HG03457 (cell line): ENCODE measurements at regions not wholly inside any gene's neighbourhood (a gene's known extent, or its start where the extent isn't known, plus 50 kb on each side); places are given as distances from the start of the nearest gene placed in this dataset.

ENCODE experiments used
- ATAC-seq: cut with Tn5 transposase; IDR thresholded peaks from one replicate; pipeline ENCODE4 v1.9.1; 2021; ENCODE audit warnings: moderate number of reproducible peaks; ENCODE audit not compliant: unreplicated experiment

DNA sequence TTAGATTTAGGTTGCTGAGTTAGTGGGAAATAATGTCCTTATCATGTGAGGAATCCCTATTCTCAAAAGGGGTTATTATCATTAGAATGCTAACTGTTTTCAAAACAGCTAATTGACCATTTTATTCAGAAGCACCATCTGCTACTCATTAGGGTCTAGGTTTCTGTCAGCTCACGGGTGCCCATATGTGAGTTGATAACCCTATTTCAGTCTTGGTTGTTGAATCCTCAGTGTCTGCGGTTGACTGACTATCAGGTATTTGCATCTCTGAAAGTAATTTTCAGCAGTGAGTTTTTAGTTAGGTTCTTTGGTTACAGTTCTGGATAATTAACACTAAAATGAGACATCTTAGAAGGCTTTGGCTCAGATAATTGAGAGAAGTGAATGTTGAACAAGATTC lies 1404.0 kb downstream of the AACS start:
- no peak for ATAC-seq

DNA sequence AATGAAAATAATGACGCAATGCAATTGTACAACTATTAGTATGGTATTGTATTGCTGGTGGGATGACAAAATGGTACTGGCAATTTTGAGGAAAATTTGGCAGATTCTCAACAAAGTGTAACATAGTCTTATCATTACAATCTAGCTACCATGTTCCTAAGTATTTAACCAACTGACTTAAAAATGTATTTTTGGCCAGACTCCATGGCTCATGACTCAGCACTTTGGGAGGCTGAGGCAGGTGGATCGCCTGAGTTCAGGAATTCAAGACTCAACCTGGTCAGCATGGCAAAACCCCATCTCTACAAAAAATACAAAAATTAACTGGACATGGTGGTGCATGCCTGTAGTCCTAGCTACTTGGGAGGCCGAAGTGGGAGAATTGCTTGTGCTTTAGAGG lies 1409.5 kb downstream of the AACS start:
- ATAC-seq, result no peak

DNA sequence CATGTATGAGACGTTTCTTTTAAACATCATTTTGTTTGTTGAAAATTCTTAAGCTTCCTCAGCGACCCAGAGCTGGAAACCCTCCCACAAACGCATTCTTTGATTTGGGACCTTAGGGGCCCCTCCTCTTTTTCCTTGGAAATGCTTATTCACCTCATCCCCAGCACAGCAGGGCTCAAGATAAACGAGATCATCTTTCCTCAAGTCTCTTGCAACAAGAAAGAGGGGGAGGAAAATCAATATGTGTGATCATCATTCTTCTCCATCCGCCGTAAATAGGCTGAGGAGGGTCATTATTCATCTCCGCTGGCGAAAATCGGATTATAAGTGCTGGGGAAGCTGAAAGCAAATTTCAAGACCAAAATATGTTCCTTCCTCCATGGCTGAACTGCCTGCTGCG lies 1415.2 kb downstream of the AACS start:
- ATAC-seq, result no peak

DNA sequence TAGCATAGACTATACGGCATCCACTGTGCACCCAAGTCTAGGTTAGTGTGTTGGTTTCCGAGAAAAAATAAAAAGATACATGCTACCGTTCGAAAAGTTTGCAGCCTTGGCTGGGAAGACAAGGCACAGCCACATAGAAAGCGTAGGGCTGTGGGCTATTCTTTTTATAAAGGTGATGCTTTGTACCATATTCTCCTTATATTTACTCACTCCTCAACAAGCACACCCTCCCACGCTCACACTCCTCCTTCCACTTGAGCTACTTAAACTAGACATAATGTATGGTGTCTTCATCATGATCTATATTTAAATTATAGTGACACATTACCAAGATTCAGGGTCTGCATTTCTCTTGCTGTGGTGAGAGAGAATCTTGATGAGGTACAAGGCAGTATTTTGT lies 1416.5 kb downstream of the AACS start:
- ATAC-seq, result no peak

DNA sequence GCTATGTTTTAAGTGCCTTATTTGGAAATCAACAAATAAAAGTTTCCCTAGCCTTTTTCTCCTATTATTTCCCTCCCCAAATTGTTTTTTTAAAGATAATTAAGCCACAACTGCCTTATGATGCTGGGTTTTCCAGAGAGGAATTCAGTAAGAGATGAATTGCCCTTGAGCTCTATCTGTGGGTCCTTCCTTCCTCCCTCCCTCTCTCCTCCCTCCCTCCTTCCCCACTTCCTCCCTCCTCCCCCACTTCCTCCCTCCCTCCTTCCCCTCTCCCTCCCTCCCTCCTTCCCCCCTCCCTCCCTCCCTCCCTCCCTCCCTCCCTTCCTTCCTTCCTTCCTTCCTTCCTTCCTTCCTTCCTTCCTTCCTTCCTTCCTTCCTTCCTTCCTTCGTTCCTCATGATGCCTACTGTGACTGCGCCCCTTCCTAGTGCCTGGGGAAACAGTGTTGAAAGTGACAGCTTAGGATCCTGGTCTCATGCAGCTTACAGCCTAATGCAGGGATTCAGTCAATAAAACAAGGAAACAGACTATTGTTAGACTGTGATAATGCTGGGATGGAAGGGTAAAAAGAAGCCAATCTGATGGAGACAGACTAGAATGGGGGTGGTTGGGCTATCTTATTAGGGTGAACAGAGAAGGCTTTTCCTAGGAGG lies 1417.1 kb downstream of the AACS start:
- no peak for ATAC-seq

DNA sequence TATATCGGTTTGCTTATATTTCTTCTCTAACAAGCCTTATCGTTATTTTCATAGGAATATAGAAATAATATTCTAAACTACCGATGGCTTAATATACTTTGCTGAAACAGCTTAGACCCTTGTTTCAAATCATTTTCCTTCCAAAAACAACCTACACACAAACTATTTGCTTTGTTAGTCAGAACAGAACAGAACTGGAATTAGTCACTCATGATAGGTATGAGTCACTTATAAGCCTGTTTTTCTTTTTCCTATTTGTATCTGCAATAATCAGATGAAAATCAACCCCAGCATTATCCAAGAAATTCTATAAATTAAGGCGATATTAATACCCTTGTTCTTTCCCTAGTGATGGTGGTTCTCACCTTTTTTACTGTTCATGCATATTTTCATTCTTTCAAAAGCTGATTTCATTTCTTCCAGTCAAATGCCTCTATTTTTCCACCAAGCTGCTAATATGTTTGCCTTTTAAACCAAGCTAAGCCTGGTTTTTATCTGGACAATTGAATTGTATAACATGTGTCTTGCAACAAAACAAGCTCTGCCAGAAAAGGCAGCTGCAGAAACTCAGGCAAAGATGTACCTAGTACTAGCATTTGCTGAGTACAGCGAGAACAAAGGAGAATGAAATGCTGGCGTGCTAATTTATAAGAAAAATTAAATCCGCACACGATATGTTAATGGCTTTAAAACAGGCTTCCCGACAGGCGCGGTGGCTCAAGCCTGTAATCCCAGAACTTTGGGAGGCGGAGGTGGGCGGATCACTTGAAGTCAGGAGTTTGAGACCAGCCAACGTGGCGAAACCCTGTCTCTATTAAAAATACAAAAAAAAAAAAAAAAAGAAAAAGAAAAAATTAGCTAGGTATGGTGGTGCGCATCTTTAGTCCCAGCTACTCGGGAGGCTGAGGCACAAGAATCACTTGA lies 1418.2 kb downstream of the AACS start:
- no peak for ATAC-seq

DNA sequence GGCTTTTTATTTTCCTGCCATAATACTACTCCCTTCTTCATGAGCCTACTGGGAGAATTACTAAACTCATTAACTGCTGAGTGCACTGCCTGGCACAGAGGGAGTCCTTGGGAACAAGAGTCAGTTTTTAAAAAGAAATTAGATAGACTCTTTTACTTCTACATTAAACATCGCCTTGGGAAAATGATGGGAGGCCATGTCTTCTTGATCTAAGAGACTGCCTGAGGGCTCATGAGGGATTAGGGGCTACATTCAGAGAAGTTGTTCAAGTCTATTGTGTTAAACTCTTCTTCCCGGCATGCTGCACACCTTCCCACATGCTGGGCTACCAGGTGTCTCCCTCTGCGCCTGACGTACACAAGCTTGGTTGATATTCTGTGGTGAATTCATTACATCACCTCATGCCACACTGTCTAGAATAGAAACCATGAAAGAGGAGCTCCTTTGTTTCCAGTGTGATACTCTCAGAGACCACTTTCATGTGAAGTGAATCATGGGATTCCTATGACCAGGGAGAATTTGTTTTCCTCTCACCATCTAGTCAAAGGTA lies 1422.3 kb downstream of the AACS start:
- ATAC-seq, result no peak

DNA sequence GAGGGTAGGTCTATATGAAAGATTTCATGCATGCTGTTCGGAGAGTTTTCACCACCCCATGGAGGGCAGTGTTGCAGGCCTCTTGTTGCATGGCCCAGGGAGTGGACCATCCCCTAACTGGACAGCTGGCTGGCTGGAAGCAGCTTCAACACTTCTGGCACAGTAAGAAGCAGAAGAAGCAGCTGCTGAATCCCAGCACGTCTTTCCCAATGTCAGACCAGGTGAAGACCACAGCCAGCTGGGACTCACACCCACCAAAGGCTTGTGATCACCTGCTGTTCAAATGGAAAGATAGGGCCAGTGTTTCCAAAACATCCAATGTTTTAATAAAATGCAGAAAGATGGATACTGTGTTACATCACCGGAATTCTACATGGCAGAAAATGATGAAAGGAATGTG lies 1423.6 kb downstream of the AACS start:
- no peak for ATAC-seq

DNA sequence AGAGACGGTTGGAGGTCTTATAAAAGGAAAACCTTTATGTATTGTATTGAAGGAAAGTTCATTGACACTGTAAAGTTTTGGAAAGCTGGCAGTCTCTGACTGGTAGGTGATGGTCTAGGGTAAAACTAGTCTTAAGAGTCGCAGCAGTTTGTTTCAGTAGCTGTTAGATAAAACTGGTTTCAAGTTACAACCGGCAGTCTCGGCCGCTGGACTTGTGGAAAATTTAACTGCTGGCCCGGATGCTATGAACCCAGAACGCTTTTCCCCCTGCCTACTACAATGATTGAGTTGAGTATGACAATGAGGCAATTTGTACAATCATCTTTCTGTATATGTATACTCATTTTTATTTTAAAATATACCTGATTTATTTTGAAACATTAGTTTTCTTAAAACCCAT lies 1426.9 kb downstream of the AACS start:
- no peak for ATAC-seq

DNA sequence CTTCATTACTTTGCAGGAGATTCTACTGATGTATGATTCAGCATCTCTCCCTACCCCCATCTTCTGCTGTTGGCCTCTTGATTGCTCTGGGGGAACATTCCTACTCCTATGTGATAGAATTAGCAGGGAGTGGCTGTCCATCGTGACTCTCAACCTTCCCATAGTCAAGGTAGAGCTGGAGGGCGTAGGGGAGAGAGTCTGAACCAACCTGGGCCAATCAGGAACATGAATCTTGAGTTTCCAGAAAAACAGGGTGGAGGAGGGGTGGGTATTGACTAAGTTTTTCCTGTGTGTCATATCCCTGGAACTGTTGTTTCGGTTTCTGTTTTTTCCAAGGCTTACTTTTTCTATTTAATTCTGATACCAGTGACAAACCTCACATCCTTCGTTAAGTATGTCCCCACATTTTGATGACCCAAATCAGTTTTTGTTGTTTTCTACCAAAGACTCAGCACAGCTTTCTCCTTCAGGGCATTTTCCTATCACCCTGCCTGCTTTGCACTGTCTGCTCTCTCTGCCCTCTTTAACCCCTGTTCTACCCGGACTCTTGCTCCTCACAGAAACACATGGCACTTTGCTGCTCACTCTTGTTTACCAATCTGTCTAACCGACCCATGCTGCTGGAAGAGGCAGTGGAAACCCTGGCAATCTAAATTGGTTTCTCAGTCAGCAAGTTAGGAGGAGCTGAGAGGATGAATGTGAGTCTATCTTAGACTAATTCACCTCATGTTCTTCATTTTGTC lies 1428.3 kb downstream of the AACS start:
- no peak for ATAC-seq

DNA sequence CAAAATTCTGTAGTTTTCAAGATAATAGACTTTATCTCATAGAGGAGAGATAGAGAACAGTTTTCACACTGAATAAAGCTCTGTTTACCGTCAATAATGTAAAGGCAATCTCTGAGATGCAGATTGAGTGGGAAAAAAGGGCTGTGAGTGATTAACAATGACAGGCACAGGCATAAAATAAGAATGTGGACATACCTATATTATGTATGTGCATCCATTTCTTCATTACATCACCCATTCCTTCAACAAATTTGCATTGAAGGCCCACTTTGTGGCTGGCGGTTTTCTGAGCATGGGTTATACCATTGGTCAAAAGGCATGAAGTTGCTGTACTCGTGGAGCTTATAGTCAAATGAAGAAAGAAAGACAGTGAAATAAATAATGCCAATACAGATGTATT lies 1431.0 kb downstream of the AACS start:
- ATAC-seq, result no peak

DNA sequence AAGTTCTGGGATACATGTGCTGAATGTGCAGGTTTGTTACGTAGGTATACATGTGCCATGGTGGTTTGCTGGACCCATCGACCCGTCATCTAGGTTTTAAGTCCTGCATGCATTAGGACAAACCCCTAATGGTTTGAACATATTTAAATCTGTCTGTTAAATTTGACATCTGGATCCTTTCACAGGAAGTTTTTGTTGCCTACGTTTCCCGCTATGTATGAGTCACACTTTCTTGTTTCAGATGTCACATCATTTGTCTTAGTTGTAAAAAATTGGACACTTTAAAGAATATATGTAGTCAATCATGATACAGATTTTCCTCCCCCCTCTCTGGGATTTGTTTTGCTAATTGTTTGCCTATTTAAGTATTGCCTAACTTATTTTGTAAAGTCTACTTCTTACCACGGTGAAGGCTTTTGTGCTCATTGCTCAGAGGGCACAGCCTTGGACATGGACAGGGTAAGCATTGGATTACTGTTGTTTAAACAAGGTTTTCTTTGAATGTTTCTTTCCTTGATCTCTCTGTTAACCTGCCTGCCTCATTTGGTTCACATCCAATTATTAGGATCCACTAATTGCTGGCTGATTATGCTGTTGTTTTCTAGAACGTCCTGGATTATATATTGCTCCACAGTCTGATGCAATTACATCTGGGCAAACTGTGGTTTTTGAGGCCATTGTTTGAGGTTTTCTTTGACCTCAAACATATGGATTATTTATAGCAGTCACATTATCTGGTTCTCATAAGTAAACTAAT lies 1441.4 kb downstream of the AACS start:
- no peak for ATAC-seq

DNA sequence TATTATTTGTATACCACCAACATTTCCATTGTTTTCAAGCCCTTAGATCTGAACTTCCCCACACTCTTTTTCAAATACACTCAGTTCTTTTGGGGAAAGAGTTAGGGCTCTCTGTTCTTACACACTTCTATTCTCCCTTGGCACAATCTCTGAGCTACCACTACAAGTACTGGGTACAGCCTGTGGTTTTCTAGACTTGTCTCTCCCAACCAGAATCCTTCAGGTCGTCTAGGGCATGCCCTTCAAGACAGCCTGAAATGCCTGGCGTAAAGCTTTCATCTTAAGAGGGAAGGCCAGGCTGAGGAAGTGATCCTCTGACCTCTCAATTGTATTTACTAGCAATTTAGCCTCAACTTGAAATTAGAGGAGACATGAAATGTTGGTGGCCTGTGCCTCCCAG lies 1442.0 kb downstream of the AACS start:
- no peak for ATAC-seq

DNA sequence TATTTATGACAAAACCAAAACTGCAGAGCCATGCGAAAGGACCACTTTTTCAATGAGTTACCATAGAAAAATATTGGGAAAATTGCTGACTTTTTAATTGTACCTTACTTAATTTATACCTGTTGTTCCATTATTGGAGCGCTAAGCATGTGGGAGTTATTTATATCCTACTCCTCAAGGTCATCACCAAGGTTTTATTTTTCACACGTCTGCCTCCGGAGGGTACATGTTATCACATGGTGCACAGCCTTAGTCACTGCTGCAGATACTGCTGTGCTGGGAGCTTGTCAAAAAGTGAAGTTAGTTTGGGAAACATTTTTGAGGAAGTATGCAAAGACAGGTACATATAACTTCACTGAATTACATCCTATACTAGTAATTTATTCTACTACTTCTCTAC lies 1444.3 kb downstream of the AACS start:
- no peak for ATAC-seq

DNA sequence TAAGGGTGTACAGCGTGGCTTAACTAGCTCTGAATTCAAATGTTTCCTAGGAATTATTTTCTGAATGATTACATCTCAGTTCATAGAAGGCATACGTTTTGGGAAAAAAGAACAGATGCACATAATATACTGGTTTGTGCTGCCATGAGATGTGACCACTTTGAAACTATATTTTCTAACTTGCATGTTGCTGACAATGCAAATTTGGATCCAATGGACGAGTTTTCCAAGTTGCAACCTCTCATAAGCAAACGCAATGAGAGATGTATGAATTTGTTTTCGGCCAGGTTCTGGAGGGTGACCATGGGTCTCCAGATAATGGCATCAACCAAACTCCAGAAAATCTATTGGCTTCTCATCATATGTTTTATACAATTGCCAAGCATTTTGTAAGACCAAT lies 1445.4 kb downstream of the AACS start:
- no peak for ATAC-seq

DNA sequence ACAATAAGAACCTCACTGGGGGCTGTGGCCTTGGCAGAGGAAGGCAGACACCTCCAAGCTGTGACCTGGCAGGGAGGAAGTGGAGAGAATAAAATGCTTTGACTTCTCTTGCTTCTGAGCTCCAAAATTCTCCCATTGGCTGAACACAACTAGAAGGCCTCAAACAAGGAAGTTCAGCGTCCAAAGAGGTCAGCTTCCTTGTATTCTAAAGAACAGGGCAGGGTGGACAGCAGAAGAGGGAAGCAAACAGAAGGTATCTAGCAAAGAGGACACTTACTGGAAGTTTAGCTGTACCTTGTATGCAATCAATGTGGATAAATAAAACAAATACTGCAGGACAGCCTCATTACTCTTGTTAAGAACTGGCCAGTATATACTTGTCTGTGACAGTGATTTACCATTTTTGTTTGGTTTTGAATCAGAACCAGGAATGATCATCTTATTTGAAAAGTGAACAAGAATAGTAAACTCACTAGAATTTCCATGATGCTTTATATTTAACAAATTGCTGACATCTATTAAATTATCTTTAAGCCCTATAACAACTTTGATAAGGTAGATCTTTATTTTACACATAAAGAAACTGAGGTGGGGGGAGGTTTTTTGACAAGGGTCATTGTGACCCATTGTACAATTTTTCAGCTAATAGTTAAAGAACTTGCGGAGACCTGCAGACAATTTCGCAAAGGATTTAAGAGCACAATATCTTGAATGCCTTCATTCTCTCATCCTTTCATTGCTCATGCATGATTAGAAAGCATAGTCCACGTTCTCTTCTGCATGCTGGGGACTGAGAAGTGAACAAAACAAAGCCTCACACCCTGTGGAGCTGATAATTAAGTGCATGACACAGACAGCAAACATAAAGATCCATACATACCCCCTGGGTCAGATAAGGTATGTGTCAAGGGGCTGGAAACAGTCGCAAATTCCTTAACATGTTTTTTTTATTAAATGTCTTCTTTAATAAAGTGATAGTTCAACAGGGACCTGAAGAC lies 1448.0 kb downstream of the AACS start:
- no peak for ATAC-seq

DNA sequence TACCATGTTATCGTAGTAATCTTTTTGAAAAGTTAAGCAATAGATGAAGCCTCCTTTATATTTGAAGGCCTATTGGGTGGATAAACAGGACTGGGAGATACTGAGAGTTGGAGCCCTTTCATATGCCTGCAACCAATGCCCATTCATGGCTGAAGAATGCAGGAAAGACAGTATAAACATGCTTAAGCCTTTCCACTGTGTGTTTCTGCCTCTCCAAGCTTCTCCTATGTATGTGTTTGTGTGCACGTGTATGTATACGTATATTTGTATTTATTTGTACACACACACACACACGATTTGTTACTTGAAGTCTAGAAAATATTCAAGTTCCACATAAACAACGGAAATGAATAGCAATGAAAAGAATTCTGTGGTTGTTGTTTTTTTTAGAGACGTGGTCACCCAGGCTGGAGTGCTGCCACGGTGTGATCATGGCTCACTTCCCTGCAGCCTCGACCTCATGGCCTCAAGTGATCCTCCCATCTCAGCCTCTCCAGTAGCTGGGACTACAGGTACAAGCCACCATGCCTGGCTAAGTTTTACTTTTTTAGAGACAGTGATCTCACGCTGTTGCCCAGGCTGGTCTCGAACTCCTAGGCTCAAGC lies 1453.5 kb downstream of the AACS start:
- ATAC-seq, result no peak

DNA sequence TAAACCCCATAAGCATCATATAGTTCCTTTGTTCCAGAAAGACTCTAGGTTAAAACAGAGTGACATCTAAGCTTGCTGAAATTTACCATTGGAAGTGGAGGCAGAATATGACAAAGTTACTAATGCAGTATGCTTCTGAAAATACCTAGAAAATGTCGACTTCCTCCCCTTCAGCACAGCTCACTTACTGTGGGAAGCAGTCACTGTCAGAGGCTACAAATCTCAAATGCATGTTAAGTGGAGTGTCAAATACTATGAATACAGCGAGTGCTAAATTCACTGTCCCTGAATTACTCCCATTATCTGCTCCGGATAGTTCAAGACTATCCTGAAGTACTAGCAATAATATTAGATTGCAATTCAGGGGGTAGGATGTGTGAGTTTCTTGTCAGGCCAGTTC lies 1454.6 kb downstream of the AACS start:
- ATAC-seq, result no peak

DNA sequence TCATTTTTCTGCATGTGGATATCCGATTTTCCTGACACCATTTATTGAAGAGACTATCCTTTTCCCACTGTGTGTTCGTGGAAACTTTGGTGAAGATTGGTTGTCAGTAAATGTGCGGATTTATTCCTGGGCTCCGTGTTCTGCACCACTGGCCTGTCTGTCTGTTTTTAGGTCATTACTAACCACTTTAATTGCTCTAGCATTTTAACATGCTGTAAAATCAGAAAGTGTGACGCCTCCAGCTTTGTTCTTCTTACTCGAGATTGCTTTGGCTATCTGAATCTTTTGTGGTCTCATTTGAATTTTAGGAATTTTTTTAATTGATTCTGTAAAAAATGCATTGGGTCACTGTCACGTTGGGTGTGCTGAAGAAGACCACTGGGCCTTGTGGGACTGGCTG lies 1458.7 kb downstream of the AACS start:
- ATAC-seq, result no peak
